Neuronal stem cell (in vitro differentiated cells): ENCODE measurements at regions not wholly inside any gene's neighbourhood (a gene's known extent, or its start where the extent isn't known, plus 50 kb on each side); places are given as distances from the start of the nearest gene placed in this dataset.

ENCODE experiments used
- DNase-seq: peaks from one replicate; pipeline ENCODE4 v3.0.0-alpha.2; 2013; ENCODE audit warnings: low spot score
- H2AFZ ChIP-seq: one replicate; pipeline ENCODE4 v1.6.1; 2013; ENCODE audit warnings: mild to moderate bottlenecking, low read length, inconsistent platforms
- H2AK5ac ChIP-seq: 2 replicates; pipeline ENCODE4 v1.6.1; 2013; ENCODE audit warnings: low read depth, mild to moderate bottlenecking, inconsistent platforms, low read length, moderate library complexity, mixed read lengths
- H2BK120ac ChIP-seq: 2 replicates; pipeline ENCODE4 v1.6.1; 2013; ENCODE audit warnings: low read depth, mild to moderate bottlenecking, inconsistent platforms, low read length, moderate library complexity, mixed read lengths
- H2BK12ac ChIP-seq: one replicate; pipeline ENCODE4 v1.6.1; 2013; ENCODE audit warnings: low read length, inconsistent platforms
- H2BK15ac ChIP-seq: 2 replicates; pipeline ENCODE4 v1.6.1; 2013; ENCODE audit warnings: mild to moderate bottlenecking, low read length, inconsistent platforms, mixed read lengths
- H2BK5ac ChIP-seq: one replicate; pipeline ENCODE4 v1.6.1; 2013; ENCODE audit warnings: inconsistent platforms, mild to moderate bottlenecking, low read length, moderate library complexity
- H3K14ac ChIP-seq: one replicate; pipeline ENCODE4 v1.6.1; 2013; ENCODE audit warnings: low read length, inconsistent platforms
- H3K18ac ChIP-seq: 2 replicates; pipeline ENCODE4 v1.6.1; 2013; ENCODE audit warnings: low read length, inconsistent platforms
- H3K23ac ChIP-seq: 2 replicates; pipeline ENCODE4 v1.6.1; 2013; ENCODE audit warnings: low read depth, mild to moderate bottlenecking, mixed read lengths, low read length, inconsistent platforms; ENCODE audit not compliant: poor library complexity
- H3K27ac ChIP-seq: replicated peaks from 3 replicates; pipeline ENCODE4 v1.5.1; 2013; ENCODE audit warnings: low read length, inconsistent platforms
- H3K27me3 ChIP-seq, 3 experiments: 2 replicates each; pipeline ENCODE4 v1.6.1; 2013; ENCODE audit warnings: low read length in 3 of 3, mild to moderate bottlenecking in 2 of 3, inconsistent platforms in 1 of 3, low read depth in 1 of 3, mixed read lengths in 1 of 3, moderate library complexity in 1 of 3; ENCODE audit not compliant: control insufficient read depth in 3 of 3, insufficient read depth in 3 of 3
- H3K36me3 ChIP-seq, 2 donors: replicated peaks in 1 of 2; 2 replicates each; pipeline ENCODE4 v1.6.1; 2013; ENCODE audit warnings: low read length in 2 of 2; ENCODE audit not compliant: control insufficient read depth in 2 of 2, insufficient read depth in 2 of 2
- H3K4ac ChIP-seq: 2 replicates; pipeline ENCODE4 v1.6.1; 2013; ENCODE audit warnings: inconsistent platforms, mild to moderate bottlenecking, low read length, moderate library complexity
- H3K4me1 ChIP-seq, 2 donors: 1 replicate in 1 of 2; 2 replicates in 1 of 2; pipeline ENCODE4 v1.6.1; 2013; ENCODE audit warnings: low read length in 2 of 2, low read depth in 1 of 2; ENCODE audit not compliant: control insufficient read depth in 2 of 2, insufficient read depth in 1 of 2
- H3K4me2 ChIP-seq: one replicate; pipeline ENCODE4 v1.6.1; 2013; ENCODE audit warnings: mild to moderate bottlenecking, low read length, inconsistent platforms; ENCODE audit not compliant: insufficient read depth, poor library complexity, severe bottlenecking
- H3K4me3 ChIP-seq, 2 donors: 2 replicates each; pipeline ENCODE4 v1.5.1; 2013; ENCODE audit warnings: low read length in 2 of 2, mild to moderate bottlenecking in 2 of 2, inconsistent platforms in 1 of 2, moderate library complexity in 1 of 2
- H3K79me1 ChIP-seq: one replicate; pipeline ENCODE4 v1.6.1; 2013; ENCODE audit warnings: low read depth, mild to moderate bottlenecking, inconsistent platforms, low read length, moderate library complexity
- H3K9ac ChIP-seq: one replicate; pipeline ENCODE4 v1.6.1; 2013; ENCODE audit warnings: mild to moderate bottlenecking, low read depth, low read length, inconsistent platforms; ENCODE audit not compliant: poor library complexity
- H3K9me3 ChIP-seq, 2 donors: replicated peaks in 1 of 2; 2 replicates each; pipeline versions ENCODE3 to v1.6.1; 2013; ENCODE audit warnings: low read length in 2 of 2, mild to moderate bottlenecking in 2 of 2, inconsistent platforms in 1 of 2, low read depth in 1 of 2, mixed read lengths in 1 of 2, moderate library complexity in 1 of 2; ENCODE audit not compliant: control insufficient read depth in 2 of 2, insufficient read depth in 1 of 2
- H4K8ac ChIP-seq: one replicate; pipeline ENCODE4 v1.6.1; 2013; ENCODE audit warnings: low read depth, mild to moderate bottlenecking, inconsistent platforms, low read length, moderate library complexity
- H4K91ac ChIP-seq: one replicate; pipeline ENCODE4 v1.6.1; 2013; ENCODE audit warnings: low read length, low read depth, mild to moderate bottlenecking, inconsistent platforms; ENCODE audit not compliant: poor library complexity
- WGBS, 2 donors: extraction: QIAGEN DNeasy Blood & Tissue Kit; methylation state at CpG; one replicate each; pipeline ENCODE4 v1.1.7; 2013; ENCODE audit warnings: missing lambda C conversion rate in 2 of 2, mixed read lengths in 1 of 2; ENCODE audit not compliant: insufficient read length in 2 of 2, insufficient replicate concordance in 1 of 2; ENCODE audit errors: extremely low coverage in 2 of 2; 5-methylcytosine and 5-hydroxymethylcytosine counted together

DNA sequence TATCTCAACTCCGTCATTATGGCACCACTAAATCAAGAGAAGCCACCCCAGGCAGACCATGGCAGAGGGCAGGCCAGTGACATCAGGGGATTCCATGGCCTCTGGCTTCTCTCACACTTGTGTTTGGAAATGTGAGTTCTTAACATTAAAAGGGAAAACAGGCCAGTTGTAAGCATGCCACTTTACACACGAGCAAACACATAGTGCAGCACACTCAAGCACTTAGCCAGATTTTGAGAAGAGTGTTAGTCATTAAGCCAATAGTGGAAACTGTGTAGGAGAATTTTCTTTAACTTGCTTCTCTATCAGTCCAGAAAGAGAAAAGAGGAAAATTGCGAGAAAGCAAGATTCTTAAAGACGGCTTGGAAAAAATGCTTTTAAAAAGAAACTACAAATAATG lies 401.5 kb downstream of the TDRD3 start:
- no peak overlapping the region for H2AFZ ChIP-seq
- no peak overlapping the region for H2BK12ac ChIP-seq

GRCh38 chr13:60797112-60797511 lies 400.1 kb downstream of the TDRD3 start:
- no peaks in the 10 kb centered on the region for H3K4me1 ChIP-seq
- no peak overlapping the region for H2AFZ ChIP-seq
- no peak overlapping the region for H2BK12ac ChIP-seq
- no peak overlapping the region for H4K91ac ChIP-seq
- H3K27ac ChIP-seq: no peak overlapping the region
- H3K9me3 ChIP-seq: no peaks in the 10 kb centered on the region
- no peaks in the 10 kb centered on the region for H3K79me1 ChIP-seq
- H2BK5ac ChIP-seq: no peak overlapping the region
- H4K8ac ChIP-seq: no peak overlapping the region
- H3K36me3 ChIP-seq: no peaks in the 10 kb centered on the region
- H3K4me3 ChIP-seq: no peak overlapping the region
- H3K4me2 ChIP-seq: no peak overlapping the region
- no peak for DNase-seq
- H3K18ac ChIP-seq: no peak overlapping the region
- H2BK15ac ChIP-seq: no peak overlapping the region
- no peak overlapping the region for H3K9ac ChIP-seq
- no peak overlapping the region for H3K23ac ChIP-seq
- H3K14ac ChIP-seq: no peak overlapping the region
- H3K27me3 ChIP-seq: no peaks in the 10 kb centered on the region
- H2AK5ac ChIP-seq: no peak overlapping the region
- H2BK120ac ChIP-seq: no peak overlapping the region
- no peak overlapping the region for H3K4ac ChIP-seq
- WGBS, 2 donors: no CpG with 5 or more reads among the region's 2 CpGs

More for the DNA sequence above, 401.5 kb downstream of the TDRD3 start:
- Histone ChIP-seq H3K4me3 (no peak overlapping the region), H2AK5ac (no peak overlapping the region), H2BK15ac (no peak overlapping the region), H3K23ac (no peak overlapping the region), H3K18ac (no peak overlapping the region), H3K36me3 (no peaks in the 10 kb centered on the region), H4K91ac (no peak overlapping the region), H3K4me1 (no peaks in the 10 kb centered on the region), H3K27me3 (no peaks in the 10 kb centered on the region), H3K4me2 (no peak overlapping the region), H3K14ac (no peak overlapping the region), H3K79me1 (no peaks in the 10 kb centered on the region), H2BK120ac (no peak overlapping the region), H4K8ac (no peak overlapping the region), H3K9ac (no peak overlapping the region), H2BK5ac (no peak overlapping the region), H3K4ac (no peak overlapping the region), H3K27ac (no peak overlapping the region), H3K9me3 (no peaks in the 10 kb centered on the region)
- no CpG with 5 or more reads among the region's 4 CpGs for WGBS, 2 donors
- DNase-seq: no peak

- H3K36me3 ChIP-seq: no peaks in the 10 kb centered on the region
- H3K27me3 ChIP-seq: no peaks in the 10 kb centered on the region
- no peak overlapping the region for H3K23ac ChIP-seq
- H3K4ac ChIP-seq: no peak overlapping the region
- H3K79me1 ChIP-seq: no peaks in the 10 kb centered on the region
- H3K27ac ChIP-seq: no peak overlapping the region
- no peak overlapping the region for H3K18ac ChIP-seq
- no peak for DNase-seq
- H4K8ac ChIP-seq: no peak overlapping the region
- H4K91ac ChIP-seq: no peak overlapping the region
- WGBS, 2 donors: no CpG with 5 or more reads among the region's 4 CpGs
- no peak overlapping the region for H2AK5ac ChIP-seq
- no peaks in the 10 kb centered on the region for H3K9me3 ChIP-seq
- H3K14ac ChIP-seq: no peak overlapping the region
- no peak overlapping the region for H2BK5ac ChIP-seq
- H2AFZ ChIP-seq: no peak overlapping the region
- H3K4me3 ChIP-seq: no peak overlapping the region
- H3K4me1 ChIP-seq: no peaks in the 10 kb centered on the region
- H2BK15ac ChIP-seq: no peak overlapping the region
- H3K4me2 ChIP-seq: no peak overlapping the region
- H2BK12ac ChIP-seq: no peak overlapping the region
- H3K9ac ChIP-seq: no peak overlapping the region
- no peak overlapping the region for H2BK120ac ChIP-seq
Measured at GRCh38 chr13:60794751-60795150, 397.7 kb downstream of the TDRD3 start.

DNA sequence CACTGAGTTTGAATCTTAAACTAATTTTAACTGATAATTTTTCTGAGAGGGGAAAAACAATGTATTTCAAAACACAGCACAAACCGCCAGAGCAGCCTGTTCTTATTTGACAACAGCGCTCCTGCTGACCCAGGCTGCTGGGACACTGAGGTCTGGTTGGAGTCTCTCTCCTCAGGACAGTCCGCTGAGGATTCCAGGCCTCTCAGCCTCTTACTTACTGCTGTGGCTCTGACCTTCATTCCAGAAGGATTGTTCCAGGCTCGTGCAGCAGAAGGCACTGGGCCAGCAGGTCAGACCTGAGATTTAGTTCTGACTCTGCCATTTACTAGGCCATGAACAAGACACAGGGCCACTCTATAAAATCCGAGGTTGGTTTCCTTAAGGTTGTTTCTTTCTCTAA lies 393.6 kb downstream of the TDRD3 start:
- Histone ChIP-seq H2BK15ac (no peak overlapping the region), H2BK120ac (no peak overlapping the region), H3K9ac (no peak overlapping the region)

More for the DNA sequence above, 393.6 kb downstream of the TDRD3 start:
- Histone ChIP-seq H2AK5ac (no peak overlapping the region), H3K4me1 (no peaks in the 10 kb centered on the region), H3K4ac (no peak overlapping the region), H3K14ac (no peak overlapping the region), H3K23ac (no peak overlapping the region), H3K9me3 (no peaks in the 10 kb centered on the region), H3K4me3 (no peak overlapping the region), H3K79me1 (no peaks in the 10 kb centered on the region), H4K91ac (no peak overlapping the region), H3K27ac (no peak overlapping the region), H3K4me2 (no peak overlapping the region), H2BK5ac (no peak overlapping the region), H2AFZ (peak overlapping the region; percentile 61), H3K36me3 (no peaks in the 10 kb centered on the region), H3K18ac (no peak overlapping the region), H3K27me3 (no peaks in the 10 kb centered on the region), H2BK12ac (no peak overlapping the region), H4K8ac (no peak overlapping the region)
- WGBS, 2 donors: no CpG with 5 or more reads among the region's 5 CpGs
- DNase-seq: no peak
